HEK293 (cell line): ENCODE measurements at regions not wholly inside any gene's neighbourhood (a gene's known extent, or its start where the extent isn't known, plus 50 kb on each side); places are given as distances from the start of the nearest gene placed in this dataset.

Experiments used
- CTCF ChIA-PET: fragments of 350-600 bp; formaldehyde crosslinking; extraction: SDS; loops from one replicate; lab custom pipeline; 2021; ENCODE audit warnings: antibody characterized with exemption; lab: Yijun Ruan, JAX
- POLR2A ChIA-PET: fragments of 300-600 bp; formaldehyde crosslinking; extraction: SDS; loops from one replicate; lab custom pipeline; 2020; ENCODE audit warnings: antibody characterized with exemption, inconsistent platforms; lab: Yijun Ruan, JAX
- H3K27ac ChIP-seq: fragments of 200-500 bp; sonication (Bioruptor generic); 2 replicates; pipeline ENCODE4 v1.5.1; 2014; ENCODE audit warnings: low read depth, low read length, control low read depth, inconsistent platforms; ENCODE audit errors: extremely low read depth
- H3K36me3 ChIP-seq, 2 experiments: fragments of 200-500 bp in 1 of 2; sonication (Bioruptor generic) in 1 of 2; 1 replicate in 1 of 2; 2 replicates in 1 of 2; pipeline ENCODE4 v1.5.1; 2014 to 2017; ENCODE audit warnings: inconsistent platforms in 2 of 2, low read length in 2 of 2; ENCODE audit not compliant: control insufficient read depth in 2 of 2, insufficient read depth in 1 of 2
- H3K4me1 ChIP-seq: fragments of 200-500 bp; sonication (Bioruptor generic); 2 replicates; pipeline ENCODE4 v1.5.1; 2014; ENCODE audit warnings: mild to moderate bottlenecking, low read length, inconsistent platforms; ENCODE audit not compliant: control insufficient read depth, insufficient read depth
- H3K4me3 ChIP-seq: 2 replicates; pipeline ENCODE4 v1.5.1; 2011; ENCODE audit warnings: low read depth, mild to moderate bottlenecking, control low read depth, low read length, moderate library complexity
- H3K9me3 ChIP-seq: fragments of 200-500 bp; sonication (Bioruptor generic); 2 replicates; pipeline ENCODE4 v1.5.1; 2014; ENCODE audit warnings: low read depth, low read length, inconsistent platforms; ENCODE audit not compliant: control insufficient read depth, insufficient read depth
- BCL11A ChIP-seq: fragments of 450-650 bp; formaldehyde crosslinking; IDR thresholded peaks from 2 replicates; pipeline ENCODE4 v1.5.1; 2016; ENCODE audit warnings: low read depth, missing biosample characterization, missing genetic modification characterization
- ELK4 ChIP-seq: IDR thresholded peaks from 2 replicates; pipeline ENCODE4 v1.6.1; 2011; ENCODE audit warnings: mild to moderate bottlenecking, low read depth, low read length, borderline replicate concordance
- IKZF3 ChIP-seq: fragments of 450-650 bp; IDR thresholded peaks from 2 replicates; pipeline ENCODE4 v1.5.0; 2018; ENCODE audit warnings: missing biosample characterization, mild to moderate bottlenecking, missing genetic modification characterization, moderate library complexity
- KLF1 ChIP-seq: fragments of 450-650 bp; formaldehyde crosslinking; IDR thresholded peaks from 2 replicates; pipeline ENCODE4 v1.5.1; 2016; ENCODE audit warnings: missing biosample characterization, missing genetic modification characterization
- KLF10 ChIP-seq: fragments of 450-650 bp; IDR thresholded peaks from 2 replicates; pipeline ENCODE4 v1.5.1; 2018; ENCODE audit warnings: missing biosample characterization, mild to moderate bottlenecking, missing genetic modification characterization
- KLF9 ChIP-seq: fragments of 450-650 bp; formaldehyde crosslinking; IDR thresholded peaks from 2 replicates; pipeline ENCODE4 v1.5.1; 2016; ENCODE audit warnings: missing biosample characterization, missing genetic modification characterization, low read depth
- MYNN ChIP-seq: fragments of 450-650 bp; formaldehyde crosslinking; IDR thresholded peaks from 2 replicates; pipeline ENCODE4 v1.5.1; 2016; ENCODE audit warnings: missing biosample characterization, missing genetic modification characterization, borderline replicate concordance
- PBX3 ChIP-seq: sonication (generic); formaldehyde crosslinking; IDR thresholded peaks from 2 replicates; pipeline ENCODE4 v1.8.1; 2022; ENCODE audit warnings: mild to moderate bottlenecking, moderate library complexity, missing genetic modification reagents
- REST ChIP-seq: fragments of 450-650 bp; formaldehyde crosslinking; IDR thresholded peaks from 2 replicates; pipeline ENCODE4 v1.5.1; 2016; ENCODE audit warnings: missing biosample characterization, missing genetic modification characterization
- ZBTB6 ChIP-seq: fragments of 450-650 bp; formaldehyde crosslinking; IDR thresholded peaks from 2 replicates; pipeline ENCODE4 v1.5.1; 2017; ENCODE audit warnings: missing biosample characterization, missing genetic modification characterization
- ZFHX2 ChIP-seq: fragments of 450-650 bp; formaldehyde crosslinking; conservative IDR thresholded peaks from 2 replicates; pipeline ENCODE4 v1.5.1; 2016; ENCODE audit warnings: missing biosample characterization, missing genetic modification characterization
- ZFP3 ChIP-seq: fragments of 450-650 bp; formaldehyde crosslinking; IDR thresholded peaks from 2 replicates; pipeline ENCODE4 v1.5.1; 2016; ENCODE audit warnings: low read depth, missing biosample characterization, missing genetic modification characterization
- ZFP41 ChIP-seq: fragments of 450-650 bp; formaldehyde crosslinking; IDR thresholded peaks from 2 replicates; pipeline ENCODE4 v1.5.1; 2016; ENCODE audit warnings: missing biosample characterization, missing genetic modification characterization, borderline replicate concordance
- ZNF211 ChIP-seq: fragments of 450-650 bp; formaldehyde crosslinking; IDR thresholded peaks from 2 replicates; pipeline ENCODE4 v1.5.1; 2016; ENCODE audit warnings: low read depth, missing biosample characterization, missing genetic modification characterization
- ZNF521 ChIP-seq: fragments of 450-650 bp; formaldehyde crosslinking; IDR thresholded peaks from 2 replicates; pipeline ENCODE4 v1.5.1; 2017; ENCODE audit warnings: missing biosample characterization, mild to moderate bottlenecking, missing genetic modification characterization
- ZNF558 ChIP-seq: fragments of 450-650 bp; formaldehyde crosslinking; IDR thresholded peaks from 2 replicates; pipeline ENCODE4 v1.5.1; 2016; ENCODE audit warnings: missing biosample characterization, missing genetic modification characterization
- ZNF585B ChIP-seq: fragments of 450-650 bp; formaldehyde crosslinking; IDR thresholded peaks from 2 replicates; pipeline ENCODE4 v1.5.1; 2016; ENCODE audit warnings: missing biosample characterization, missing genetic modification characterization
- ZNF707 ChIP-seq: fragments of 450-650 bp; formaldehyde crosslinking; IDR thresholded peaks from 2 replicates; pipeline ENCODE4 v1.5.1; 2016; ENCODE audit warnings: missing biosample characterization, missing genetic modification characterization
- TF ChIP-seq, protein P1 (sequence below): fragments of 450-650 bp; formaldehyde crosslinking; IDR thresholded peaks from 2 replicates; pipeline ENCODE4 v1.5.1; 2016; ENCODE audit warnings: missing biosample characterization, missing genetic modification characterization, borderline replicate concordance

DNA sequence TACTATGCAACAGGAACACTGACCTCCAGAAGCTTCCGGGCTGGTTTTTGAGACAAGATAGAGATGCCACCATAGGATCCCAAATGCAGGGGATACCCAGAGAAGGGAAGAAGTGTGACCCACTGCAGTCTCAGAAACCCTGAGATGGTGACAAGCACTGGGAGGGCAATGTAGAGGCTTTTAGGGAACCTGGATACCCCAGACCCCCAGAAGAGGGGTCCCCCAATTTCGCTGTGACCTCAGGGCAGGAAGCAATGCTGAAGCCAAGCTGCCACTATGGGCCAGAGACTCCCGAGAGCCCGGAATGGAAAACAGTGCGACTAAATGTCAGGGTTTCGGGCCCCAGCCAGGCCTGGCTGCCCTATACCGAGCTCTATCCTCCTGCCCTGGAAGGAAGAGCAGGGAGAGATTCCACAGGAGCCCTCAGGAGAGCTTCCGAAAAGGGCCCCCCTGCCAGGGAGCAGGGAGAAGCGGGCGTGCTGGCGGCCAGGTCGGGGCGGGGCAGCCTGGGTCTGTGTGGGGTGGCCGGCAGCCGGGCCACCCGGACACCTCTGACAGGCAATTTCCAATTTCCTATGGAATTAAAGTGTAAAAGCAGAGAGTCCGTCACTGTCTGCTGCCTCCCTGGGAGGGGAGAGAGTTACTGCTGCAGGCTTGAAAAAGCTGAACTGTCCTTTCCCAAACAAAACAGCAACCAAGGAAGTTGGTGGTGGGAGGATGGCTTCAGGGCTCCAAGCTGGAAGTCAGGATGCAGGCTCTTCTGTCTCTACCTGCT lies 154.2 kb downstream of the FGF18 start:
- ChIA-PET POLR2A (no interaction called here), CTCF (no interaction called here)
- TF ChIP-seq ZBTB6 (tag by site-specific recombination), result no peak
- no peak for TF ChIP-seq ELK4
- TF ChIP-seq IKZF3 (tag by site-specific recombination), result no peak
- TF ChIP-seq MYNN, result no peak
- no peak for TF ChIP-seq KLF1 (tag by site-specific recombination)
- TF ChIP-seq BCL11A (tag by site-specific recombination), result no peak
- no peak for TF ChIP-seq PBX3 (CRISPR knock-in tag)
- TF ChIP-seq REST (tag by site-specific recombination), result no peak
- no peaks in the 10 kb centered on the region for H3K36me3 ChIP-seq
- no peaks in the 10 kb centered on the region for H3K9me3 ChIP-seq
- no peaks in the 10 kb centered on the region for H3K4me1 ChIP-seq
- H3K27ac ChIP-seq, result no peak overlapping the region
- H3K4me3 ChIP-seq, result no peak overlapping the region

DNA sequence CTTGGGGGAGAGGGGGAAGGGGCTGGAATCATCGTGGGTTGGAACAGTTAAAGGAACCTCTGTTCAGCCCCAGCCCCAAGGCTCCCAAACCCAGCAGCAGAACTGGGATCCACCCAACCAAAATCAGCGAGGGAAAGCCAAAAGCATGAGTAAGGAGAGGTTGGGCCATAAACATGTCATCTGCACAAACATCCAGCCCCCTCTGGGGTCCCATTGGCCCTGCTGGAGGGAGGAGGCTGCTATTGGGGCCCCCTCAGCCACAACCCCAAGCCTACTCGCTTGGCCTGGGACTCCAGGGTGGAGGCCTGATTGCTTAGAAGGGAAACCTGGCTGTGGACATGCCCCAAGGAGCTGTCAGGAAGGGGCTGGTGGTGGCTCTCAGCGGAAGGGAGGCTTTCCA lies 154.9 kb downstream of the FGF18 start:
- H3K4me1 ChIP-seq, result no peaks in the 10 kb centered on the region
- H3K9me3 ChIP-seq, result no peaks in the 10 kb centered on the region
- no peak overlapping the region for H3K4me3 ChIP-seq
- ChIA-PET POLR2A (no interaction called here), CTCF (interaction anchor here (1.5 kb wide), 1 partner anchor 90 kb away, joined by 5 read pairs; no protein-coding TSS in a partner anchor)
- TF ChIP-seq KLF9 (no peak), ZFHX2 (no peak), ZFP41 (tag by site-specific recombination) (no peak), ZFP3 (tag by site-specific recombination) (no peak), KLF10 (no peak)
- H3K36me3 ChIP-seq, result no peaks in the 10 kb centered on the region
- no peak overlapping the region for H3K27ac ChIP-seq

DNA sequence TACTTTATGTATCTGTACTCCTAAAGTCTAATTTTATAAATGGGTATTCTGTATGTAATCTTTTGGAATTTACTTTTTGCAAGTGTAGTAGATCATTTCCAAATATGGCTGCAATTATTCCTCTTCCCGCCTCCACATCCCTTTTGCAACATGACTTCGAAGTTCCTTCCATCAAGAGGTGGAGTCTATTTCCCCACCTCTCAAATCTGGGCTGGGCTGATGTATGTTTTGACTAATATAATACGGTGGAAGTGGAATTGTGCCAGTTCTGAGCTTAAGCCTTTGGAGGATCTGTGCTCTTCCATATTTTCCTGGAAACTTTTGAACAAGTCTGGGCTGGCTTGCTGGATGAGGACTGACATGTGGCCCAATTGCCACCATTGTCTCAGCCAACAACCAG lies 155.9 kb downstream of the FGF18 start:
- no peaks in the 10 kb centered on the region for H3K4me1 ChIP-seq
- H3K4me3 ChIP-seq, result no peak overlapping the region
- CTCF ChIA-PET, result interaction anchor here (0.9 to 1.5 kb wide), 2 partner anchors 91 to 93 kb away, joined by 3 to 5 read pairs; no protein-coding TSS in a partner anchor
- no peaks in the 10 kb centered on the region for H3K36me3 ChIP-seq
- POLR2A ChIA-PET, result no interaction called here
- no peak overlapping the region for H3K27ac ChIP-seq
- no peaks in the 10 kb centered on the region for H3K9me3 ChIP-seq
- TF ChIP-seq ZNF707 (tag by site-specific recombination) (no peak), ZNF211 (tag by site-specific recombination) (no peak), ZNF558 (tag by site-specific recombination) (no peak), ZNF521 (no peak), ZNF585B (tag by site-specific recombination) (no peak)
- TF ChIP-seq, protein P1, sequence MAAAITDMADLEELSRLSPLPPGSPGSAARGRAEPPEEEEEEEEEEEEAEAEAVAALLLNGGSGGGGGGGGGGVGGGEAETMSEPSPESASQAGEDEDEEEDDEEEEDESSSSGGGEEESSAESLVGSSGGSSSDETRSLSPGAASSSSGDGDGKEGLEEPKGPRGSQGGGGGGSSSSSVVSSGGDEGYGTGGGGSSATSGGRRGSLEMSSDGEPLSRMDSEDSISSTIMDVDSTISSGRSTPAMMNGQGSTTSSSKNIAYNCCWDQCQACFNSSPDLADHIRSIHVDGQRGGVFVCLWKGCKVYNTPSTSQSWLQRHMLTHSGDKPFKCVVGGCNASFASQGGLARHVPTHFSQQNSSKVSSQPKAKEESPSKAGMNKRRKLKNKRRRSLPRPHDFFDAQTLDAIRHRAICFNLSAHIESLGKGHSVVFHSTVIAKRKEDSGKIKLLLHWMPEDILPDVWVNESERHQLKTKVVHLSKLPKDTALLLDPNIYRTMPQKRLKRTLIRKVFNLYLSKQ (tag by site-specific recombination), result no peak
